ENCODE measurements at regions not wholly inside any gene's neighbourhood (a gene's known extent, or its start where the extent isn't known, plus 50 kb on each side); places are given as distances from the start of the nearest gene placed in this dataset.

DNA sequence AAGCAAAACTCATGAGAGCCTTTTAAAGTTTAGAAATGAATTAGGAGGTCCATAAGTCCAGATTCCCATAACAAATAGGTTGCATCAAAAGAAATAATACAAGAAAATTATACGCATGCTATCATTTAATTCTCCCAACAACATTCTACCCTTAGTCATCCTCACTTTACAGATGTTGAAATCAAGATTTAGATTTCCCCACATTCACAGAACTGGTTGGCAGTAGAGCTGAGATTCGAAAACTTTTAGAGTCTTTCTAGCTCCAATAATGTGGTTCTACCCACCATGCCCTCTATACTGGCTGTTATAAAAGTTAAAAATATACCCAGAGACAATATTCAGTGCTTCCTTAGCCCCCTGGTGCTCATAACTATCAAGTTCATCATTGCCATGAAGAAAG lies 56.6 kb upstream of the METAP2 start:
- WGBS (ENCODE audit: low lambda C conversion rate) = 73% methylated on average over 2 of the region's 2 CpGs
- no peaks in the 10 kb centered on the region for H3K79me2 ChIP-seq (ENCODE audit: insufficient read depth)
- H3K27me3 ChIP-seq (ENCODE audit: insufficient read depth) = no peaks in the 10 kb centered on the region
- no peaks in the 10 kb centered on the region for H3K9me2 ChIP-seq
- no peaks in the 10 kb centered on the region for H3K36me3 ChIP-seq (replicated peaks in 1 of 2; ENCODE audit: control insufficient read depth in 1 of 2, insufficient read depth in 2 of 2, low read length in 1 of 2)
- TF ChIP-seq MXI1 (IDR thresholded peaks at IDR 0.05; ENCODE audit: low read depth, low read length) (no peak), EZH2phosphoT487 (IDR thresholded peaks at IDR 0.05; ENCODE audit: borderline replicate concordance, low read depth) (no peak), RFX5 (IDR thresholded peaks at IDR 0.05; ENCODE audit: low read length) (no peak), NFIC (IDR thresholded peaks at IDR 0.05; ENCODE audit: borderline replicate concordance) (no peak), TAF1 (IDR thresholded peaks at IDR 0.05; ENCODE audit: borderline replicate concordance, low read depth, low read length) (no peak), RCOR1 (IDR thresholded peaks at IDR 0.05; ENCODE audit: low read length) (no peak), MEF2A (IDR thresholded peaks at IDR 0.05; ENCODE audit: borderline replicate concordance, low read depth) (no peak), FOSL2 (IDR thresholded peaks at IDR 0.05; ENCODE audit: borderline replicate concordance, low read depth) (no peak), TCF12 (IDR thresholded peaks at IDR 0.05) (no peak)
- TF ChIP-seq, protein P1, sequence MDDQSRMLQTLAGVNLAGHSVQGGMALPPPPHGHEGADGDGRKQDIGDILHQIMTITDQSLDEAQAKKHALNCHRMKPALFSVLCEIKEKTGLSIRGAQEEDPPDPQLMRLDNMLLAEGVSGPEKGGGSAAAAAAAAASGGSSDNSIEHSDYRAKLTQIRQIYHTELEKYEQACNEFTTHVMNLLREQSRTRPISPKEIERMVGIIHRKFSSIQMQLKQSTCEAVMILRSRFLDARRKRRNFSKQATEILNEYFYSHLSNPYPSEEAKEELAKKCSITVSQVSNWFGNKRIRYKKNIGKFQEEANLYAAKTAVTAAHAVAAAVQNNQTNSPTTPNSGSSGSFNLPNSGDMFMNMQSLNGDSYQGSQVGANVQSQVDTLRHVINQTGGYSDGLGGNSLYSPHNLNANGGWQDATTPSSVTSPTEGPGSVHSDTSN (IDR thresholded peaks at IDR 0.05) = no peak
- H3K9ac ChIP-seq = no peak overlapping the region
- no peaks in the 10 kb centered on the region for H4K20me1 ChIP-seq (ENCODE audit: insufficient read depth)
- H3K4me2 ChIP-seq = no peak overlapping the region
- H3K9me3 ChIP-seq = no peaks in the 10 kb centered on the region
- DNase-seq = no peak
- no peak overlapping the region for H2AFZ ChIP-seq (ENCODE audit: low read depth)
- CTCF ChIA-PET = interaction anchor here (0.6 to 1.0 kb wide), 3 partner anchors 12 to 477 kb away, joined by 3 read pairs; no protein-coding TSS in a partner anchor
- H3K27ac ChIP-seq (ENCODE audit: low read depth in 2 of 2, low read length in 1 of 2) = no peak overlapping the region
- POLR2A ChIA-PET = no interaction called here
- no peak overlapping the region for H3K4me3 ChIP-seq (ENCODE audit: low read depth in 2 of 2, low read length in 1 of 2)
- no peaks in the 10 kb centered on the region for H3F3A ChIP-seq (replicated peaks; ENCODE audit: insufficient read depth)
- no peaks in the 10 kb centered on the region for H3K4me1 ChIP-seq (ENCODE audit: control insufficient read depth in 1 of 2, insufficient read depth in 2 of 2, low read depth in 1 of 2, low read length in 1 of 2)

DNA sequence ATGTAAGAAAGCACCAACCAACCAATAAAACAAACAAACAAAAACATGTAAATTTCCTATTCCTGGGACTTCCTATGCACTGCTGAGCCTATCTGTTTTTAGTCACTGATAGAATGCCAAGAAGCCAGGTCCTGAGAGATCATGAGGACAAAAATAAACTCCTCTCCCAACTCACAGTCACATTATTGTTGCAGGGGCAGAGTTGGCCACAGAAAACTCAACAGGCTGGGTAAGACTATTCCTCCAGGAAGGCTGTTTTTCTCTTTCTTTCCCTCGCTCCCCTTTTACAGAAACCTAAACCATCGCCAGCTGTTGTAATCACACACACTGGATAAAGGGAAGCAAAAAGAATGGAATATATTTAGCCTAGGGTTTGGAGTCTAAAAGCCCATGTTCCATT lies 55.8 kb upstream of the METAP2 start:
- H4K20me1 ChIP-seq (ENCODE audit: insufficient read depth) = no peaks in the 10 kb centered on the region
- no peaks in the 10 kb centered on the region for H3K9me2 ChIP-seq
- no peaks in the 10 kb centered on the region for H3K27me3 ChIP-seq (ENCODE audit: insufficient read depth)
- CTCF ChIA-PET = no interaction called here
- no peak overlapping the region for H2AFZ ChIP-seq (ENCODE audit: low read depth)
- TF ChIP-seq, protein P2, sequence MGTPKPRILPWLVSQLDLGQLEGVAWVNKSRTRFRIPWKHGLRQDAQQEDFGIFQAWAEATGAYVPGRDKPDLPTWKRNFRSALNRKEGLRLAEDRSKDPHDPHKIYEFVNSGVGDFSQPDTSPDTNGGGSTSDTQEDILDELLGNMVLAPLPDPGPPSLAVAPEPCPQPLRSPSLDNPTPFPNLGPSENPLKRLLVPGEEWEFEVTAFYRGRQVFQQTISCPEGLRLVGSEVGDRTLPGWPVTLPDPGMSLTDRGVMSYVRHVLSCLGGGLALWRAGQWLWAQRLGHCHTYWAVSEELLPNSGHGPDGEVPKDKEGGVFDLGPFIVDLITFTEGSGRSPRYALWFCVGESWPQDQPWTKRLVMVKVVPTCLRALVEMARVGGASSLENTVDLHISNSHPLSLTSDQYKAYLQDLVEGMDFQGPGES (IDR thresholded peaks at IDR 0.05; ENCODE audit: low read depth, low read length) = no peak
- TF ChIP-seq, protein P3, sequence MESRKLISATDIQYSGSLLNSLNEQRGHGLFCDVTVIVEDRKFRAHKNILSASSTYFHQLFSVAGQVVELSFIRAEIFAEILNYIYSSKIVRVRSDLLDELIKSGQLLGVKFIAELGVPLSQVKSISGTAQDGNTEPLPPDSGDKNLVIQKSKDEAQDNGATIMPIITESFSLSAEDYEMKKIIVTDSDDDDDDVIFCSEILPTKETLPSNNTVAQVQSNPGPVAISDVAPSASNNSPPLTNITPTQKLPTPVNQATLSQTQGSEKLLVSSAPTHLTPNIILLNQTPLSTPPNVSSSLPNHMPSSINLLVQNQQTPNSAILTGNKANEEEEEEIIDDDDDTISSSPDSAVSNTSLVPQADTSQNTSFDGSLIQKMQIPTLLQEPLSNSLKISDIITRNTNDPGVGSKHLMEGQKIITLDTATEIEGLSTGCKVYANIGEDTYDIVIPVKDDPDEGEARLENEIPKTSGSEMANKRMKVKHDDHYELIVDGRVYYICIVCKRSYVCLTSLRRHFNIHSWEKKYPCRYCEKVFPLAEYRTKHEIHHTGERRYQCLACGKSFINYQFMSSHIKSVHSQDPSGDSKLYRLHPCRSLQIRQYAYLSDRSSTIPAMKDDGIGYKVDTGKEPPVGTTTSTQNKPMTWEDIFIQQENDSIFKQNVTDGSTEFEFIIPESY (IDR thresholded peaks at IDR 0.05; ENCODE audit: borderline replicate concordance, low read depth) = no peak
- TF ChIP-seq RCOR1 (IDR thresholded peaks at IDR 0.05; ENCODE audit: low read length) (no peak), EP300 (IDR thresholded peaks at IDR 0.05; ENCODE audit: borderline replicate concordance in 1 of 2, low read depth in 1 of 2, low read length in 1 of 2) (no peak), NFIC (IDR thresholded peaks at IDR 0.05; ENCODE audit: borderline replicate concordance) (no peak), EZH2phosphoT487 (IDR thresholded peaks at IDR 0.05; ENCODE audit: borderline replicate concordance, low read depth) (no peak)
- WGBS (ENCODE audit: low lambda C conversion rate) = 82% methylated on average over 2 of the region's 2 CpGs
- no peak overlapping the region for H3K9ac ChIP-seq
- no peaks in the 10 kb centered on the region for H3K79me2 ChIP-seq (ENCODE audit: insufficient read depth)
- H3K36me3 ChIP-seq (replicated peaks in 1 of 2; ENCODE audit: control insufficient read depth in 1 of 2, insufficient read depth in 2 of 2, low read length in 1 of 2) = no peaks in the 10 kb centered on the region
- no peaks in the 10 kb centered on the region for H3K9me3 ChIP-seq
- H3K4me3 ChIP-seq (ENCODE audit: low read depth in 2 of 2, low read length in 1 of 2) = no peak overlapping the region
- no peak overlapping the region for H3K4me2 ChIP-seq
- POLR2A ChIA-PET = no interaction called here
- no peaks in the 10 kb centered on the region for H3K4me1 ChIP-seq (ENCODE audit: control insufficient read depth in 1 of 2, insufficient read depth in 2 of 2, low read depth in 1 of 2, low read length in 1 of 2)
- no peak overlapping the region for H3K27ac ChIP-seq (ENCODE audit: low read depth in 2 of 2, low read length in 1 of 2)
- no peaks in the 10 kb centered on the region for H3F3A ChIP-seq (replicated peaks; ENCODE audit: insufficient read depth)
- DNase-seq = no peak

Data from SK-N-SH (cell line).